GM23248 (cell line): ENCODE measurements at regions not wholly inside any gene's neighbourhood (a gene's known extent, or its start where the extent isn't known, plus 50 kb on each side); places are given as distances from the start of the nearest gene placed in this dataset. TPM values are rescaled to one million over a fixed set of nuclear protein-coding genes. Genes with fewer than 3 reads are reported as not detected.

Source experiments
- DNase-seq: peaks from one replicate; pipeline ENCODE4 v3.0.0-alpha.2; 2015
- H2AFZ ChIP-seq: fragments of 200-600 bp; sonication (generic); 2 replicates; pipeline ENCODE4 v1.6.1; 2016; ENCODE audit warnings: antibody characterized with exemption
- H3F3A ChIP-seq: fragments of 200-600 bp; sonication (generic); 2 replicates; pipeline ENCODE4 v1.6.1; 2016; ENCODE audit warnings: mild to moderate bottlenecking, antibody characterized with exemption, mixed run types; ENCODE audit not compliant: insufficient read depth
- H3K27ac ChIP-seq: fragments of 200-600 bp; sonication (generic); 2 replicates; pipeline ENCODE4 v1.5.1; 2016; ENCODE audit warnings: mild to moderate bottlenecking
- H3K27me3 ChIP-seq: fragments of 200-600 bp; sonication (generic); replicated peaks from 2 replicates; pipeline ENCODE4 v1.6.1; 2016; ENCODE audit warnings: mild to moderate bottlenecking; ENCODE audit not compliant: insufficient read depth
- H3K36me3 ChIP-seq: fragments of 200-600 bp; sonication (generic); 2 replicates; pipeline ENCODE4 v1.6.1; 2016; ENCODE audit warnings: low read depth, mild to moderate bottlenecking
- H3K4me1 ChIP-seq: fragments of 200-600 bp; sonication (generic); 2 replicates; pipeline ENCODE4 v1.6.1; 2016; ENCODE audit warnings: mild to moderate bottlenecking; ENCODE audit not compliant: insufficient read depth
- H3K4me2 ChIP-seq: fragments of 200-600 bp; sonication (generic); one replicate; pipeline ENCODE4 v1.6.1; 2016; ENCODE audit warnings: mild to moderate bottlenecking; ENCODE audit not compliant: unreplicated experiment
- H3K4me3 ChIP-seq: fragments of 200-600 bp; sonication (generic); 2 replicates; pipeline ENCODE4 v1.5.1; 2016; ENCODE audit warnings: mild to moderate bottlenecking
- H3K79me2 ChIP-seq: fragments of 200-600 bp; sonication (generic); 2 replicates; pipeline ENCODE4 v1.6.1; 2016; ENCODE audit warnings: mild to moderate bottlenecking; ENCODE audit not compliant: insufficient read depth
- H3K9ac ChIP-seq: fragments of 200-600 bp; sonication (generic); 2 replicates; pipeline ENCODE4 v1.6.1; 2016; ENCODE audit warnings: mild to moderate bottlenecking
- H3K9me2 ChIP-seq: fragments of 200-600 bp; sonication (generic); 2 replicates; pipeline ENCODE4 v1.6.1; 2016; ENCODE audit warnings: mixed run types, mild to moderate bottlenecking, moderate library complexity; ENCODE audit not compliant: insufficient read depth
- H3K9me3 ChIP-seq: fragments of 200-600 bp; sonication (generic); one replicate; pipeline ENCODE4 v1.6.1; 2017; ENCODE audit warnings: low read depth
- H4K20me1 ChIP-seq: fragments of 200-600 bp; sonication (generic); 2 replicates; pipeline ENCODE4 v1.6.0; 2016; ENCODE audit not compliant: insufficient read depth
- EZH2 ChIP-seq: fragments of 200-600 bp; sonication (generic); IDR thresholded peaks from 2 replicates; pipeline ENCODE4 v1.6.1; 2018; ENCODE audit warnings: antibody characterized with exemption, mild to moderate bottlenecking; ENCODE audit not compliant: insufficient read depth, poor library complexity, severe bottlenecking
- EZH2phosphoT487 ChIP-seq: fragments of 200-600 bp; sonication (generic); IDR thresholded peaks from 2 replicates; pipeline ENCODE4 v1.6.1; 2018; ENCODE audit warnings: antibody characterized with exemption, moderate library complexity, mild to moderate bottlenecking, low read depth; ENCODE audit not compliant: insufficient read depth
- in situ Hi-C: fragments of 300-500 bp; cut with MboI; formaldehyde crosslinking; loops from 2 replicates; pipeline ENCODE4 v1.15.0; 2020
- small RNA-seq: library from RNA; depleted of rRNA; stranded (forward); fragments of <200 nt; gene quantifications from one replicate; pipeline ENCODE3, GENCODE V24; 2014; ENCODE audit warnings: low read depth, low replicate concordance

DNA sequence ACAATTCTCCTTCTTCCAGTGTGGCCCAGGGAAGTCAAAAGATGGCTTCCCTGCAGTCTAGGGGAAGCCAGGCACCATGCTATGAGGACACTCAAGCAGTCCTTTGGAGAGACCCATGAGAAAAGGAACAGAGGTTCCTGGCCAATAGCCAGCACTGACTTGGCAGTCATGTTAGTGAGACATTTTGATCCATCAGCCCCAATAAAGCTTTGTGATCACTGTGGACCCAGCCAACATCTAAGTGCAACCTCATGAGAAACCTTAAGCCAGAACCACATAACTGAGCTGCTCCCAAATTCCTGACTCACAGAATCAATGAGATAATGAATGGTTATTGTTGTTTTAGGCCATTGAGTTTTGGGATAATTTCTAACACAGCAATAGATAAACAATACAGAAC, 51.0 kb upstream of the NAP1L1 start:
- H3F3A ChIP-seq = no peaks in the 10 kb centered on the region
- H3K4me1 ChIP-seq = no peaks in the 10 kb centered on the region
- no peak overlapping the region for H3K27ac ChIP-seq
- no peaks in the 10 kb centered on the region for H3K36me3 ChIP-seq
- H3K9me3 ChIP-seq = no peaks in the 10 kb centered on the region
- H3K4me2 ChIP-seq = no peak overlapping the region
- no peak overlapping the region for H2AFZ ChIP-seq
- H3K9ac ChIP-seq = no peak overlapping the region
- H3K9me2 ChIP-seq = no peaks in the 10 kb centered on the region
- H3K4me3 ChIP-seq = no peak overlapping the region
- in situ Hi-C loops = no loop called here
- no peaks in the 10 kb centered on the region for H4K20me1 ChIP-seq
- no peaks in the 10 kb centered on the region for H3K27me3 ChIP-seq
- DNase-seq = no peak
- H3K79me2 ChIP-seq = no peaks in the 10 kb centered on the region
- TF ChIP-seq EZH2phosphoT487 (no peak), EZH2 (no peak)

Small RNA genes lying in the stretch of these regions (small RNA-seq; reads per million reads assigned to genes)
- not detected for gene RNU6-1271P
